ENCODE measurements at regions not wholly inside any gene's neighbourhood (a gene's known extent, or its start where the extent isn't known, plus 50 kb on each side); places are given as distances from the start of the nearest gene placed in this dataset.
A peak's percentile ranks its signal among the peaks of the same experiment; 100 is the strongest.
"Not testable (repeated sequence)": the region's sequence is repeated elsewhere in the genome, so short reads cannot be mapped to it uniquely, and the experiment has no call there.

- no peak for DNase-seq
These were observed 1188.3 kb downstream of the BRINP3 start for GRCh38 chr1:189289346-189289745.

- no peak for DNase-seq
These were observed 1176.4 kb downstream of the BRINP3 start for GRCh38 chr1:189301235-189301634.

GRCh38 chr1:189305279-189305678 lies 1172.4 kb downstream of the BRINP3 start:
- DNase-seq = no peak

GRCh38 chr1:189311915-189312314 lies 1165.7 kb downstream of the BRINP3 start:
- no peak for DNase-seq

- DNase-seq = no peak
These were observed 1165.2 kb downstream of the BRINP3 start for GRCh38 chr1:189312499-189312898.

GRCh38 chr1:189313488-189313887 lies 1164.2 kb downstream of the BRINP3 start:
- no peak for DNase-seq

- no peak for DNase-seq
These were observed 1162.4 kb downstream of the BRINP3 start for GRCh38 chr1:189315035-189315901.

- DNase-seq = no peak
These were observed 1154.6 kb downstream of the BRINP3 start for GRCh38 chr1:189323091-189323490.

- DNase-seq = not testable (repeated sequence)
These were observed 1146.6 kb downstream of the BRINP3 start for GRCh38 chr1:189331071-189331470.

- DNase-seq = no peak
These were observed 1141.3 kb downstream of the BRINP3 start for GRCh38 chr1:189336115-189337100.

- no peak for DNase-seq
These were observed 1128.1 kb downstream of the BRINP3 start for GRCh38 chr1:189349607-189350006.

- DNase-seq = no peak
These were observed 1126.6 kb downstream of the BRINP3 start for GRCh38 chr1:189350983-189351616.

- no peak for DNase-seq
These were observed 1125.7 kb downstream of the BRINP3 start for GRCh38 chr1:189351960-189352359.

GRCh38 chr1:189356206-189356605 lies 1121.5 kb downstream of the BRINP3 start:
- DNase-seq = no peak

GRCh38 chr1:189357317-189357716 lies 1120.3 kb downstream of the BRINP3 start:
- DNase-seq = no peak

- no peak for DNase-seq
These were observed 1108.1 kb downstream of the BRINP3 start for GRCh38 chr1:189369612-189370011.

GRCh38 chr1:189374816-189375215 lies 1102.8 kb downstream of the BRINP3 start:
- DNase-seq = no peak

GRCh38 chr1:189405419-189405818 lies 1072.2 kb downstream of the BRINP3 start:
- peak; percentile 22 to 51 for DNase-seq

GRCh38 chr1:189409774-189410173 lies 1067.9 kb downstream of the BRINP3 start:
- DNase-seq = no peak

- no peak for DNase-seq
These were observed 1052.8 kb downstream of the BRINP3 start for GRCh38 chr1:189424746-189425331.

GRCh38 chr1:189429610-189430009 lies 1048.1 kb downstream of the BRINP3 start:
- peak; percentile 67 to 81 for DNase-seq

GRCh38 chr1:189431447-189431846 lies 1046.2 kb downstream of the BRINP3 start:
- DNase-seq = peak in 1 of 2 experiments; percentile 19

- no peak for DNase-seq
These were observed 1044.9 kb downstream of the BRINP3 start for GRCh38 chr1:189432753-189433152.
